ENCODE measurements at regions not wholly inside any gene's neighbourhood (a gene's known extent, or its start where the extent isn't known, plus 50 kb on each side); places are given as distances from the start of the nearest gene placed in this dataset.
"Not testable (repeated sequence)": the region's sequence is repeated elsewhere in the genome, so short reads cannot be mapped to it uniquely, and the experiment has no call there.

- H4K91ac ChIP-seq (ENCODE audit: insufficient read length, low read depth, low read length), result no peak overlapping the region
- no peak overlapping the region for H2BK120ac ChIP-seq (ENCODE audit: low read depth, low read length, poor library complexity, severe bottlenecking)
- Mint-ChIP-seq H3K27ac (no peak overlapping the region), H3K4me1 (no peaks in the 10 kb centered on the region), H3K36me3 (ENCODE audit: insufficient read depth in 1 of 3, low read depth in 3 of 3) (no peaks in the 10 kb centered on the region), H3K4me3 (no peak overlapping the region), H3K9me3 (no peaks in the 10 kb centered on the region), H3K27me3 (ENCODE audit: low read depth) (no peaks in the 10 kb centered on the region; the same call in 1 of the 2 replicates)
- TF ChIP-seq CTCF (conservative IDR thresholded peaks at IDR 0.05), result no peak
- no peak overlapping the region for H3K14ac ChIP-seq (ENCODE audit: insufficient read depth, low read length)
- H2BK20ac ChIP-seq (ENCODE audit: low read depth, low read length, poor library complexity, severe bottlenecking), result no peak overlapping the region
- no peaks in the 10 kb centered on the region for H3K23me2 ChIP-seq (ENCODE audit: insufficient read length, low read depth, low read length, poor library complexity, severe bottlenecking)
- no peaks in the 10 kb centered on the region for H3K4me1 ChIP-seq (ENCODE audit: insufficient read depth, low read length)
- H2BK15ac ChIP-seq (ENCODE audit: low read depth, low read length), result no peak overlapping the region
- no peak overlapping the region for H3K56ac ChIP-seq (ENCODE audit: insufficient read length, low read depth, low read length)
- no peak overlapping the region for H2AK5ac ChIP-seq (ENCODE audit: insufficient read length, low read length)
- H3K27ac ChIP-seq (ENCODE audit: insufficient read length, low read depth, low read length), result no peak overlapping the region
- no peak for DNase-seq
- H3K23ac ChIP-seq (ENCODE audit: insufficient read length, low read depth, low read length), result no peak overlapping the region
- no peak overlapping the region for H2BK12ac ChIP-seq (ENCODE audit: insufficient read length, low read depth, low read length)
- H4K5ac ChIP-seq (ENCODE audit: insufficient read length, low read depth, low read length), result no peak overlapping the region
- no peaks in the 10 kb centered on the region for H3K79me2 ChIP-seq (ENCODE audit: insufficient read depth, low read length)
- H3K4me2 ChIP-seq (ENCODE audit: insufficient read depth, insufficient read length, low read length), result no peak overlapping the region
- H3K9ac ChIP-seq (ENCODE audit: extremely low read depth, insufficient read length, low read length), result no peak overlapping the region
- H2BK5ac ChIP-seq (ENCODE audit: insufficient read length, low read length), result no peak overlapping the region
- no peak overlapping the region for H3K18ac ChIP-seq (ENCODE audit: insufficient read length, low read depth, low read length)
- no peaks in the 10 kb centered on the region for H4K20me1 ChIP-seq (ENCODE audit: control insufficient read depth, insufficient read depth, insufficient read length)
- H2AFZ ChIP-seq (ENCODE audit: low read length), result no peak overlapping the region
- H4K8ac ChIP-seq (replicated peaks; ENCODE audit: insufficient read length, low read depth, low read length), result no peak overlapping the region
- H3K79me1 ChIP-seq (ENCODE audit: insufficient read depth, low read depth, low read length, poor library complexity, severe bottlenecking), result no peaks in the 10 kb centered on the region
- no peak overlapping the region for H3T11ph ChIP-seq (ENCODE audit: low read length)
- H3K4ac ChIP-seq (ENCODE audit: low read depth, low read length), result no peak overlapping the region
- no peaks in the 10 kb centered on the region; the same call in 1 of the 2 replicates for H3K27me3 ChIP-seq (ENCODE audit: insufficient read depth, low read length)
- H3K9me3 ChIP-seq (ENCODE audit: control insufficient read depth, low read depth, low read length), result no peaks in the 10 kb centered on the region
- WGBS (ENCODE audit: extremely low coverage, insufficient read length, low lambda C conversion rate), result no CpG with 5 or more reads among the region's 1 CpG
Observed at GRCh38 chr20:55316753-55317152, 688.6 kb downstream of the CBLN4 start.

- not testable (repeated sequence) for H3K79me1 ChIP-seq (ENCODE audit: insufficient read depth, low read depth, low read length, poor library complexity, severe bottlenecking); H4K5ac ChIP-seq (ENCODE audit: insufficient read length, low read depth, low read length); H3K4me3 Mint-ChIP-seq; H2BK120ac ChIP-seq (ENCODE audit: low read depth, low read length, poor library complexity, severe bottlenecking); DNase-seq; H3K9me3 ChIP-seq (ENCODE audit: control insufficient read depth, low read depth, low read length); H3K23ac ChIP-seq (ENCODE audit: insufficient read length, low read depth, low read length); H3K4me1 Mint-ChIP-seq; H3K79me2 ChIP-seq (ENCODE audit: insufficient read depth, low read length); H4K8ac ChIP-seq (replicated peaks; ENCODE audit: insufficient read length, low read depth, low read length); H3K23me2 ChIP-seq (ENCODE audit: insufficient read length, low read depth, low read length, poor library complexity, severe bottlenecking); H3K9ac ChIP-seq (ENCODE audit: extremely low read depth, insufficient read length, low read length); H3K4me2 ChIP-seq (ENCODE audit: insufficient read depth, insufficient read length, low read length); H2BK5ac ChIP-seq (ENCODE audit: insufficient read length, low read length); H4K20me1 ChIP-seq (ENCODE audit: control insufficient read depth, insufficient read depth, insufficient read length); H3K27ac ChIP-seq (ENCODE audit: insufficient read length, low read depth, low read length); H3K4me1 ChIP-seq (ENCODE audit: insufficient read depth, low read length); H3T11ph ChIP-seq (ENCODE audit: low read length); H3K18ac ChIP-seq (ENCODE audit: insufficient read length, low read depth, low read length); H2BK12ac ChIP-seq (ENCODE audit: insufficient read length, low read depth, low read length); H3K27me3 Mint-ChIP-seq (ENCODE audit: low read depth); H3K27me3 ChIP-seq (ENCODE audit: insufficient read depth, low read length); H3K27ac Mint-ChIP-seq; H3K36me3 Mint-ChIP-seq (ENCODE audit: insufficient read depth in 1 of 3, low read depth in 3 of 3); H3K14ac ChIP-seq (ENCODE audit: insufficient read depth, low read length); H3K4ac ChIP-seq (ENCODE audit: low read depth, low read length); H4K91ac ChIP-seq (ENCODE audit: insufficient read length, low read depth, low read length); H3K56ac ChIP-seq (ENCODE audit: insufficient read length, low read depth, low read length); H2BK20ac ChIP-seq (ENCODE audit: low read depth, low read length, poor library complexity, severe bottlenecking); H2AFZ ChIP-seq (ENCODE audit: low read length); H2AK5ac ChIP-seq (ENCODE audit: insufficient read length, low read length); H2BK15ac ChIP-seq (ENCODE audit: low read depth, low read length)
- H3K9me3 Mint-ChIP-seq, result peaks cover 10 to 17% of the 10 kb centered on the region in 2 experiments; a peak in 4 of 5 replicates
Observed at GRCh38 chr20:55310844-55311243, 694.5 kb downstream of the CBLN4 start.

Data from H9 (cell line).